ENCODE measurements at regions not wholly inside any gene's neighbourhood (a gene's known extent, or its start where the extent isn't known, plus 50 kb on each side); places are given as distances from the start of the nearest gene placed in this dataset.
"Not testable (repeated sequence)": the region's sequence is repeated elsewhere in the genome, so short reads cannot be mapped to it uniquely, and the experiment has no call there.

GRCh38 chr3:82739390-82739789 lies 977.9 kb upstream of the GBE1 start:
- no peak for DNase-seq

GRCh38 chr3:82736696-82737277 lies 975.3 kb upstream of the GBE1 start:
- DNase-seq: no peak

GRCh38 chr3:82715091-82715856 lies 953.8 kb upstream of the GBE1 start:
- no peak for DNase-seq

- no peak for DNase-seq
These were observed 945.6 kb upstream of the GBE1 start for GRCh38 chr3:82707035-82707434.

- DNase-seq: no peak
These were observed 924.3 kb upstream of the GBE1 start for GRCh38 chr3:82685761-82686160.

GRCh38 chr3:82676356-82677026 lies 915.0 kb upstream of the GBE1 start:
- DNase-seq: no peak

GRCh38 chr3:82672966-82673365 lies 911.5 kb upstream of the GBE1 start:
- DNase-seq: no peak

- DNase-seq: no peak
These were observed 910.0 kb upstream of the GBE1 start for GRCh38 chr3:82671466-82671865.

GRCh38 chr3:82654708-82655107 lies 893.3 kb upstream of the GBE1 start:
- DNase-seq: no peak

- no peak for DNase-seq
These were observed 882.5 kb upstream of the GBE1 start for GRCh38 chr3:82643948-82644347.

GRCh38 chr3:82641701-82642100 lies 880.3 kb upstream of the GBE1 start:
- DNase-seq: no peak

- no peak for DNase-seq
These were observed 878.8 kb upstream of the GBE1 start for GRCh38 chr3:82640254-82640653.

GRCh38 chr3:82637574-82637973 lies 876.1 kb upstream of the GBE1 start:
- DNase-seq: no peak

- DNase-seq: no peak
These were observed 874.7 kb upstream of the GBE1 start for GRCh38 chr3:82636177-82636576.

GRCh38 chr3:82633319-82633718 lies 871.9 kb upstream of the GBE1 start:
- no peak for DNase-seq

- DNase-seq: no peak
These were observed 868.5 kb upstream of the GBE1 start for GRCh38 chr3:82629937-82630336.

GRCh38 chr3:82628385-82629014 lies 867.1 kb upstream of the GBE1 start:
- DNase-seq: no peak

GRCh38 chr3:82627733-82628132 lies 866.3 kb upstream of the GBE1 start:
- DNase-seq: no peak

- DNase-seq: not testable (repeated sequence)
These were observed 859.3 kb upstream of the GBE1 start for GRCh38 chr3:82620744-82621143.

GRCh38 chr3:82618594-82618993 lies 857.1 kb upstream of the GBE1 start:
- DNase-seq: no peak

- DNase-seq: no peak
These were observed 848.8 kb upstream of the GBE1 start for GRCh38 chr3:82610236-82610635.

- DNase-seq: no peak
These were observed 845.9 kb upstream of the GBE1 start for GRCh38 chr3:82607391-82607790.

- no peak for DNase-seq
These were observed 835.4 kb upstream of the GBE1 start for GRCh38 chr3:82596805-82597204.

- no peak for DNase-seq
These were observed 834.1 kb upstream of the GBE1 start for GRCh38 chr3:82595530-82595929.
